GM18502 (cell line): ENCODE measurements at regions not wholly inside any gene's neighbourhood (a gene's known extent, or its start where the extent isn't known, plus 50 kb on each side); places are given as distances from the start of the nearest gene placed in this dataset.

Experiments
- ATAC-seq: cut with Tn5 transposase; IDR thresholded peaks from one replicate; pipeline ENCODE4 v1.9.1; 2021; ENCODE audit warnings: mild to moderate bottlenecking; ENCODE audit not compliant: unreplicated experiment, poor library complexity

GRCh38 chr11:79575701-79576100 lies 134.9 kb upstream of the TENM4 start:
- no peak for ATAC-seq

GRCh38 chr11:79570104-79570503 lies 129.3 kb upstream of the TENM4 start:
- no peak for ATAC-seq

GRCh38 chr11:79564288-79564925 lies 123.6 kb upstream of the TENM4 start:
- no peak for ATAC-seq

DNA sequence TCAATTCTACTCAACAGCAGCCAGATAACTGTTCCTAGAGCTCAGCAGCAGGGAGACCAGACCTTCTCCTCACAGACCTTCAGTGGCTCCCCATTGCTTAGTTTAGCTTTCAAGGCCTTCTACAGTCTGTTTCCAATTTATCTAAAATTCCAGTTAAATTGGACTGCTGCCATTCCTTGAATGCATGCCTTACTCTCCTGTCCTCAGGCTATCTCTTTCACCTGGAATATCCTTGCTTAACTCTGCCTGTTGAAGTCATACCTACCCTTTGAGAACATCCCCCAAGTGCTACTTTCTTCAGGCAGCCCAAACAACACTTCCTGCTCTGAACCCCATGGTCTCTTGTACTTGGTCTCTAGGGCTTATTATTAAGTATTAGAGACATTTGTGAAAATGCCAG lies 120.7 kb upstream of the TENM4 start:
- ATAC-seq, result no peak

DNA sequence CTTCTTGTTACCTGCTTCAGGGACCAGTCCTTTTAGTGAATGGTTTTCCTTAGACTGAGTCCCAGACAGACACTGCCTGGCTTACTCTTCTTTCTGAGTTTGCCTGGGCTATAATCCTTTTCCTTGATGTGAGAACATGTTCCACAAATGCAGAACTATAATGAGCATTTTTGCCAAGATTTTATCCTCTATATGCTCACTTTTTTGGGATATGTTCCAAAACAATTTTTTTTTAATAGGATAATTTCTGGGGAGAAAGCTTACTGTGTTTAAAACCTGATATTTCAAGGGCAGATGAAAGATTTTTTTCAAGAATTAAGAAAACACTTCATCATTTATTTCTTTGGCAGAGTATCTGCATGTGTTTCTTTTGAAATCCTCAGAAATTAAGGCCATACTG lies 110.0 kb upstream of the TENM4 start:
- ATAC-seq, result no peak

DNA sequence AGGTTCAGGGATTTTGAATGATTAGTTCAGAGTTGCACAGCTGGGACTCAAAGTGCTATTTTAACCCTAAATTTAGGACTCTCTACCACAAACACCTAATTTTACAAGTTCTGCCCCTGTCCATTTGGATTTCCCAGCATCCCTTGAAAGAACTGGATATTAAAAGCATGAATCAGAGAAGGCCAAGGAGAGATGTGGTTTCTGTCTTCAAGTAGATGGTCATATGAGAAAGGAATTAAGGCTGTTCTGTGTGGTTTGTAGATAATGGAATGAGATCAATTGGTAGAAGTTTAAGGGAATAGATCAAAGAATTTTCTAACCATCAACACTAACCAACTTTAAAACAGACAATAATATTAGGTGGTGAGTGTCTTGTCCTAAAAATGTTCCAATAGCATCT lies 106.4 kb upstream of the TENM4 start:
- no peak for ATAC-seq

- no peak for ATAC-seq
These were observed 105.5 kb upstream of the TENM4 start for GRCh38 chr11:79546351-79546750.

- no peak for ATAC-seq
These were observed 103.5 kb upstream of the TENM4 start for GRCh38 chr11:79544361-79544760.

DNA sequence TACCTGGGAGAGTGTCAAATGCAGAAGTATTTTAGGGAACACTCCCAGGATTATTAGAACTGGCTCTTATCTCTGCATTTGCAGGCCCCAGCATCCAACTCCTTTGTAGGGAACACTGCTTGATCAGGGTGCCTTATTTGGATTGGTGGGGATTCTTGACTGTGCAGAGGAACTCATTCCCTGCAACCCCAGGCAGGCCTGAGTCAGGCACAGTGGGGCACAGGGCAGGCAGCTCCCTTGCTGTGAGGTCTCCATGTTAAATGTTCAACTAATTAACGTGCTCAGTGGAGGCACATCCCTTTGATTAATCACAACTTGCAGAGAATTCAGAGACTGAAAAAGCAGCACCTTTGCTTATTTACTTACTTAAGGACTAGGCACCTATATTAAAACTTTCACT lies 102.3 kb upstream of the TENM4 start:
- no peak for ATAC-seq

DNA sequence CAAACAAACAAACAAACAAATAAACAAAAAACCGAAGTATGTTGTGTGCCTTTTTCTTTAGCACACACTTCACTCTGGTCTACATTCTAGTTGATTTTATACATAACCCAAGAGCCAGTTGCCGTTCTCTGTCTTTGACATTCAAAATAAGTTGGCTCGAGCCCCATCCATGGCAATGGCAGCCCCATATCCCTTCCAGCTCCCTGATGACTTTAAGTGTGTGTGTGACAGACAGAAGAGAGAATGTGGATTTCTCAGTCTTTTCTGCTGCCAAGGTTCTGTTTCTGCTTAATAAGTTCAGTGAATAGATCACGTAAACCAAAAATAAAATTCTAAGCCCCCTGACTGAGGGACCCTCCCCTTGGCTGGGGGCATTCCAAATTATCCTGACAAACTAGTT lies 100.6 kb upstream of the TENM4 start:
- ATAC-seq, result no peak

DNA sequence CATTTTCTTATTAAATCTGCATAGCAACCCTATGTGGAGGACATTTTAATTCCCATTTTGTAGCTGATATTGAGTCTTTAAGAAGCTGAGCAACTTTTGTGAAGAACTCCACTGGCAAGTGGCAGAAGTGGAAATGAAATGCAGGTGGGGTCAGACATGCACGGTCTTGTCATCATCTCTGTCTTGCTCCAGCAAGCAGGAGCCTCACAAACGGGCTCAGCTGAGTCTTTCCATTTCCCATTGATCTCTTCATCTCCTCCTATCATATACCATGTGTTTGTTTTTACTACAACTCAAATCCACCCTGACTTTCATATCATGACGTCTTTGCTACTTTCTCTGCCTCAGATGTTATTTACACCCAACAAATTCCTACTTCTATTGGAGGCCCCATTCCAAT lies 97.9 kb upstream of the TENM4 start:
- ATAC-seq, result no peak

DNA sequence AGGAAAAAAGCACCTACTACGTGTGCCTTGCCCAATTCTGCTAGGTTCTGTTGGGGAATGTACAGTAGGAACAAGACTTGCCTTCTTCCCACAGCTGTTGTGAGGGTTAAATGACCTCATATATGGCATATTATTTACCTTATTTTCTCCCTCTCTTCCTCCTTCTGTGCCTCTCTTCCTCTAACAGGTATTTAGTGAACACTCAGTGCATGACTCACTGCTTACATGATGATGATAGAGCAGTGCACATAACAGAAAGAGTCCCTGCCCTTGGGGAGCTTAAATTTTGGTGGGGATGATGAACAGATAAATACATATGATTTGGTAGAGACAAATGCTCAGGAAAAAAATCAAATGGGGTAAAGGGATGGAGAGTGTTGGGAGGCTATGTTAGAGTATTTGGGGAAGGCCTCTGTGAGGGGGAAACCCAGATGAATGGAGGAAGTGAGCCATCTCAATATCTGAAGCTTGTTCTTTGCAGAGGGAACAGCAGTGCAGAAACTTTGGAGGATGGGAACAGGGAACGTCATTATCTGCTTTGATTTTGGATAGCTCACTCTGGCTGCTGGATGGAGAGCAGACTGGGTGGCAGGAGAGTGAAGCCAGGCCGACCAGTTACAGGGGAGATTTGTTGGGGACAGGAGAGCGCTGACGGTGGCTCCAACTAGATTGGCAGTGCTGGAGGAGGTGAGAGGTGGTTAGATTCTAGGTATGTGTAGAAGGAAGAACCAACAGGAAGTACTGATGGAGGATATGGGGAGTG lies 95.5 kb upstream of the TENM4 start:
- ATAC-seq, result no peak

GRCh38 chr11:79535606-79536005 lies 94.8 kb upstream of the TENM4 start:
- ATAC-seq, result no peak

DNA sequence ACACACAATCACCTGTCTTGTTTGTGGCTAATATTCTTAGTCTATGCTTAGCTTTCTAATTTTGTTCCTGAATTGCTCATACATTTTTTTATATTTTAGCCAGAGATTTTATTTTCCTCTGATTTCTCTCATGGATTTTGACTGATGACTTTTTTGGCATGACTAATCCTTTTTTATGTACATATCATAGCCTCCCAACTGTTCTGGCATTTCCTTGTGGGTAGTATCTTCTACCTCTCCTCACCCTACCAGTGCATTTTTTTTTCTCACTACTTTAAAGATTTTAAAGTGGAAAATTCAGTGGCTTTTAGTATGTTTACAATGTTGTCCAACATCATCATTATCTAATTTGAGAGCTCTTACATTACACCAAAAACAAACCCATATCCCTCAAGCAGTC lies 84.4 kb upstream of the TENM4 start:
- no peak for ATAC-seq

- ATAC-seq, result no peak
These were observed 81.8 kb upstream of the TENM4 start for GRCh38 chr11:79522626-79523025.

DNA sequence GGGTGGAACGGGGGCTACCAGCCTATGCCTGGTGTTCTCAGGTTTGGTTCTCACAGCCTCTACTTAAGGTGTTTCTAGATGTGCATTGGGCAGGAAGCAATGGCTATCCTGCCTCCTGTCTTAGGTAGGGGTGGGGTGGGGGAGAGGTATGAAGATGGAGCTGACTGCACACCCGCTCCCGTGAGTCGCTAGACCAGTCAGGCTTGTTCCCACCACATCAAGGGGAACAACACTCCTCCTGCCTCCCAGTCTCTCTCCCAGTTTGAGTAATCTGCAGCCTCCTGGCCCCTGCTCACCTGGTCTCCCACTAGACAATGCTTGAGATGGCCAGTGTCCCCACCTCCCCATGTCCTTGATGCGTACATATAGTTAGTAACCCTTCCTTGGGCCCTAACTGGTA lies 79.3 kb upstream of the TENM4 start:
- no peak for ATAC-seq

- ATAC-seq, result no peak
These were observed 75.0 kb upstream of the TENM4 start for GRCh38 chr11:79515781-79516180.

DNA sequence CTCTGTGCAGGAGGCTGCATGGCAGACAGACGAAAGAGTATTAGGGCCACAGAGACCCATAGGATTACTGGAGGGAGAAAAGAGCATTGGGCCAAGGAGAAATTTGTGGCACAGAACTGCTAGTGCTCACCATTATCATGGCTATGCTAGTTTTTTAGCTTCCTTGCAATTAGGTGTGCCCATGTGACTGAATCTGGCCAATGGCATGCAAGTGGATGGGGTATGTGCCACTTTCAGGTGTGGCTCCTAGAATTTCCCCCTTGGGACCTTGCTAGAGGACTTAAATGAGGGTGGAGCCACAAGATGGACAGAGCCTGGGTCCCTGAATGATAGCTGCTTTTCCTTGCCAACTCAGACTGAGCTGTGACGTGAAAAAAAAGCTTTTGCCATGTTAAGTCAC lies 73.9 kb upstream of the TENM4 start:
- ATAC-seq, result no peak

DNA sequence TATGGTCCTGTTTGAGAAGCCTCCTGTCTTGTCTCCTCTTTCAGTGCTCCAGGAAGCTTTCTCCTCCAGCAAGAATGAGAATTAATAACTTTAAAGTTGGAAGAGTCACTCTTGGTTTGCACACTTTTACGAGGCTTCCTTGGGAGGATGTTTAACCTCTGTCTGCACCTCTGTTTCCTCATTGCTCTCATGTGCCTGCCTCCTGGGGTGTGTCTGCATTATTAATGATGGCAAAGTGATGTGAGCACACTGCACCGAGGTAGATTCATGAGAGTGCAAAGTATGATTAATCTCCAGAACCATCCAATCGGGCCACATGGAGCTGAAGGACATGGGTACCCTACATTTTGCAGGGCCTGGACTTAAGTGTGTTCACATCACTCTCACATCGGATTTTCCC lies 73.5 kb upstream of the TENM4 start:
- no peak for ATAC-seq

DNA sequence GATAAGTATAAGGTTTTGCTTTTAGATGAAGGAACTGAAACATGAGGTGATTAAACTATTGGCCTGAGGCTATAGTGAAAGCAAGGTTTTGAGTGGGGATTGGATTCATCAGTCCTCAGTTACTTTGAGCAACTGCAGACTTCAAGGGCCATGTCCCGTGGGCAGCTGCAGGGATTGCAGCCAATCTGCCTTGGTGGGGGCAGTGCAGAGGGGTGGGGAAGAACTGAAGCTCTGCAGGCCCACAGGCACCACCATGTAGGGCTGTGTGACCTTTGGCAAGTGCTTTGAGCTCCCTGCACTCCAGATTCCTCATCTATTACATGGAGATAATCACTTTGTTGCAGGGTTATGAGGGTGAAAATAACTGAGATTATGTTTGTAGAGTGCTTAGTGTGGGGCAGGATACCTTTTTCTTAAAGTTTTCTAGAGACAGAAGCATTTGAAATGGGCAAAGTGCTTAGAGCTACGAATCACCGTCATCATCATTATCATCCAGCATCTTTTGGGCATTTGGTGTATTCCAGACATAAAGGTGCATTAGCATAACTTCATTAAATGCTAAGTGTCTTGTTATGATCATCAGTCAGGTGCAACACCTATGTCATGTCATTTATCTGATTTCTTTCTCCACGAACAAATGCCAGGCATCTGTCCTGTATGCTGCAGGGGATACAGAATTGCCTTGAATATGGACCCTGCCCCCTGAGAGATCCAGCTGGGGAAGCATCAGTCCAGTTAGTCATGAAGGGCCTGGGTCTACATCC lies 72.1 kb upstream of the TENM4 start:
- ATAC-seq, result no peak

DNA sequence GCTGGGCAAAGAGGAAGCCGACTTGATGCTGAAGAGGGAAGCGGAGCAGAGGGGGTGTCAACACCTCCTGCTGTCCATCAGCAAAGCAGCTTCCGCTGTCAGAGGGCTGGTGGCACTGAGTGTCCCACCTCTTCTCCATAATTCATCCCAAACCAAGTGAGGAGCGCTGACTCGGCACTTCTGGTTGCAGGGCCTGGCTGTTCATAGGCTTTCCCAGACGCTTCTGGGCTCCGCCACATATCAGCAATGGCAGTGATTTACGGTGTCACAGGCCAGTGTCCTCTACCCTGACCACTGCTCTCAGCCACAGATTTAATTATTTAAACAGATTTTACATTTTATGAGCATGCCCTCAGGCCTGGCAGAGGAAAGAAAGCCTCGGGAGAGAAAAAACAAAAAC lies 70.1 kb upstream of the TENM4 start:
- ATAC-seq, result no peak

DNA sequence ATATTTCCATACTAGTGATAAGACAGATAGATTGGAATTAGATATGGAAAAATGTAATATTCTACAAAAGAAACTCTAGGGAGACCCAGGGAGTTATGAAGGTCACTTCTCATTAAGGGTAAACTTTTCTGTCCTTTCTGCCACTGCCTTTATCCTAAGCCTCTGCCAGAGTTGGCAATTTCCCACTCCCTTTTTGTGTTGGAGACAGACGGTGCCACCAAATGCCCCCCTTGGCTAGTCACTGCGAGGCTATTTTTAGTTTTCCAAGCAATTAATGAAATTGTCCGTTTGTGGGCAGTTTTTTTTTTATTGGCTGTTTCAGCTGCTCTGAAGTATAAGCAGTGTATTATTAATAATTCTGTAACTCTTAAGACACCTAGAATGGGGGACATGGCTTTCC lies 67.6 kb upstream of the TENM4 start:
- no peak for ATAC-seq
